ENCODE measurements at regions not wholly inside any gene's neighbourhood (a gene's known extent, or its start where the extent isn't known, plus 50 kb on each side); places are given as distances from the start of the nearest gene placed in this dataset.
A peak's percentile ranks its signal among the peaks of the same experiment; 100 is the strongest.

DNA sequence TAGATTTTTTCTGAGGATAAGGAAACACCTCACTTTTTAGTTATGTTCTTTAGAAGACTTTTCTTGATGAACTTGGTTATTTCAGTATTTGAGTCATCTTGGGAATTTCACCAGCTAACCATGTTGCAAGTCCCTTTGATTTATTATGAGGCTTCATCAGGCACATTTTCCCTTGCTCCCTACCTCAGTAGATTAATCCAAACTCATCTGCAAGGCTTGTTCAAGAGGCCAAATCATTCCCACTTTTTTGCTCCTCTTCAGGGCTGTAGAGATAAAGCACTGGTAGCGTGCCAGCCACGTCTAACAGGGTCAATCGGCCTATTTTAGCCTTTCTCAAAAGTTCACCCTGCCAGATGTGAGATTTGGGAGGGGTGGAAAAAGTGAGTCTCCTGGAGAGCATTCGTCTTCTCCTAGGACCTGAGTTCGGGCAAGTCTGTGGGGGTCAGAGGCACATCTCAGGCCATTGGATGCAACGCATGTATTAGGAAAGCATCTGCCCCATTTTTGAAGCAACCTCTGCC, 120.3 kb downstream of the RDH14 start:
- no peak for DNase-seq
- H3K79me2 ChIP-seq (ENCODE audit: low read length), result no peaks in the 10 kb centered on the region

DNA sequence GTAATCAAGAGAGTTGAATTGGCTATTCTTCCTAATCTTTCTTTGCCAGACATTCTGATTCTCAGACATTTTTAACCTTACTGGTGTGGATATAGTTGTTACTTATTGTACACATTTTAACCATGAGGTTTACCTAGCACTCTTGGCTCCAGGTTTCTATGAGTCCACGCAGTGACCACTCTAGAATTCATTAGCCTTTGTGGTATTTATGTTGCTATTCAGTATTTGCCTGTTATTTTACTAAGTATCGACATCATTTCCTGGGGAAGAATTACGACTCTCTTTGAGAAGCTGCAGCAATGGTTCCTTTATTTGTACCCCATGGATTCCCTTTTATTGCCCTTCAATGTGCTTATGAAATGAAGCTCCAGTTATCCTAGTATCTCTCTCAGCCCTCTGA, 120.7 kb downstream of the RDH14 start:
- Histone ChIP-seq H3K4me2 (ENCODE audit: low read depth, low read length, poor library complexity, severe bottlenecking) (no peak overlapping the region), H3K9me2 (replicated peaks; ENCODE audit: insufficient read depth, low read length) (no peaks in the 10 kb centered on the region), H3K27ac (ENCODE audit: low read length) (no peak overlapping the region), H3K9ac (ENCODE audit: low read length) (no peak overlapping the region), H3K4me3 (ENCODE audit: low read length) (no peak overlapping the region), H3K79me2 (ENCODE audit: low read length) (no peaks in the 10 kb centered on the region), H3K9me3 (ENCODE audit: low read length) (no peaks in the 10 kb centered on the region), H3K27me3 (ENCODE audit: low read length) (no peaks in the 10 kb centered on the region), H3K4me1 (ENCODE audit: low read length) (no peaks in the 10 kb centered on the region), H4K20me1 (ENCODE audit: insufficient read depth, low read depth, low read length) (no peaks in the 10 kb centered on the region), H3K36me3 (ENCODE audit: insufficient read depth, low read length) (no peaks in the 10 kb centered on the region), H2AFZ (ENCODE audit: low read length) (no peak overlapping the region)
- DNase-seq, result no peak

More for the DNA sequence above, 120.3 kb downstream of the RDH14 start:
- Histone ChIP-seq H3K4me2 (ENCODE audit: low read depth, low read length, poor library complexity, severe bottlenecking) (no peak overlapping the region), H3K9ac (ENCODE audit: low read length) (no peak overlapping the region), H3K4me1 (ENCODE audit: low read length) (no peaks in the 10 kb centered on the region), H3K9me3 (ENCODE audit: low read length) (no peaks in the 10 kb centered on the region), H3K27me3 (ENCODE audit: low read length) (no peaks in the 10 kb centered on the region), H3K9me2 (replicated peaks; ENCODE audit: insufficient read depth, low read length) (no peaks in the 10 kb centered on the region), H3K27ac (ENCODE audit: low read length) (no peak overlapping the region), H4K20me1 (ENCODE audit: insufficient read depth, low read depth, low read length) (no peaks in the 10 kb centered on the region), H2AFZ (ENCODE audit: low read length) (no peak overlapping the region), H3K36me3 (ENCODE audit: insufficient read depth, low read length) (no peaks in the 10 kb centered on the region), H3K4me3 (ENCODE audit: low read length) (no peak overlapping the region)

GRCh38 chr2:18437909-18438308, 122.5 kb downstream of the RDH14 start:
- no peaks in the 10 kb centered on the region for H3K36me3 ChIP-seq (ENCODE audit: insufficient read depth, low read length)
- no peak overlapping the region for H2AFZ ChIP-seq (ENCODE audit: low read length)
- H3K9me2 ChIP-seq (replicated peaks; ENCODE audit: insufficient read depth, low read length), result no peaks in the 10 kb centered on the region
- H3K9ac ChIP-seq (ENCODE audit: low read length), result no peak overlapping the region
- H3K79me2 ChIP-seq (ENCODE audit: low read length), result no peaks in the 10 kb centered on the region
- H3K4me3 ChIP-seq (ENCODE audit: low read length), result no peak overlapping the region
- no peaks in the 10 kb centered on the region for H3K9me3 ChIP-seq (ENCODE audit: low read length)
- H3K4me2 ChIP-seq (ENCODE audit: low read depth, low read length, poor library complexity, severe bottlenecking), result no peak overlapping the region
- H4K20me1 ChIP-seq (ENCODE audit: insufficient read depth, low read depth, low read length), result no peaks in the 10 kb centered on the region
- no peaks in the 10 kb centered on the region for H3K4me1 ChIP-seq (ENCODE audit: low read length)
- no peak overlapping the region for H3K27ac ChIP-seq (ENCODE audit: low read length)
- H3K27me3 ChIP-seq (ENCODE audit: low read length), result no peaks in the 10 kb centered on the region
- no peak for DNase-seq

DNA sequence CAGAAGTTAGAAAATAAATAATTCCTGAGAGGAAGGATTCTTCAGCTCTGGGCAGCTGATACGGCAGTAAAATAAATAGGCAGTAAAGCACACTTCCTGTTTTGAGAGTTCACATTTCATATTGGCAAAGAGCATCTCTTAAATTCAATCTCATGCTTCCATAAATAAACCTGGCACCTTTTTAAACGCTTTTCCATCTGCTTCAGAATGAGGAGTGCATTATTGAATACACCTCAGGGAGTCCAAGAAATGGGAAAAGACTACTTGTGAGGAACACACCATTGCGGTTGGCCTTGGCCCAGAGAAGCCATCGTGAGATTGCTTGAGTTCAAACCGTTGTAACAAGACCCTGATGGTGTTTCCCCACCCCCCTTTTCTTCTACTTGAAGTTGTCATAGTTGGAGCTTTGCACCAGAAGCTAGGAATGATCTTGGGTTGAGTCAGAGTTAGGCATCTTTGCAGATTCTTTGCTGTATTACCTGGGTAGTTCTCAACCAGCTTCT, 123.9 kb downstream of the RDH14 start:
- DNase-seq, result no peak
- H3K36me3 ChIP-seq (ENCODE audit: insufficient read depth, low read length), result no peaks in the 10 kb centered on the region
- H4K20me1 ChIP-seq (ENCODE audit: insufficient read depth, low read depth, low read length), result no peaks in the 10 kb centered on the region
- H3K9ac ChIP-seq (ENCODE audit: low read length), result no peak overlapping the region
- H3K4me3 ChIP-seq (ENCODE audit: low read length), result no peak overlapping the region
- H3K27me3 ChIP-seq (ENCODE audit: low read length), result no peaks in the 10 kb centered on the region
- H3K9me2 ChIP-seq (replicated peaks; ENCODE audit: insufficient read depth, low read length), result no peaks in the 10 kb centered on the region
- no peak overlapping the region for H3K27ac ChIP-seq (ENCODE audit: low read length)
- no peaks in the 10 kb centered on the region for H3K9me3 ChIP-seq (ENCODE audit: low read length)
- no peaks in the 10 kb centered on the region for H3K79me2 ChIP-seq (ENCODE audit: low read length)
- H2AFZ ChIP-seq (ENCODE audit: low read length), result no peak overlapping the region
- H3K4me1 ChIP-seq (ENCODE audit: low read length), result no peaks in the 10 kb centered on the region
- H3K4me2 ChIP-seq (ENCODE audit: low read depth, low read length, poor library complexity, severe bottlenecking), result no peak overlapping the region

DNA sequence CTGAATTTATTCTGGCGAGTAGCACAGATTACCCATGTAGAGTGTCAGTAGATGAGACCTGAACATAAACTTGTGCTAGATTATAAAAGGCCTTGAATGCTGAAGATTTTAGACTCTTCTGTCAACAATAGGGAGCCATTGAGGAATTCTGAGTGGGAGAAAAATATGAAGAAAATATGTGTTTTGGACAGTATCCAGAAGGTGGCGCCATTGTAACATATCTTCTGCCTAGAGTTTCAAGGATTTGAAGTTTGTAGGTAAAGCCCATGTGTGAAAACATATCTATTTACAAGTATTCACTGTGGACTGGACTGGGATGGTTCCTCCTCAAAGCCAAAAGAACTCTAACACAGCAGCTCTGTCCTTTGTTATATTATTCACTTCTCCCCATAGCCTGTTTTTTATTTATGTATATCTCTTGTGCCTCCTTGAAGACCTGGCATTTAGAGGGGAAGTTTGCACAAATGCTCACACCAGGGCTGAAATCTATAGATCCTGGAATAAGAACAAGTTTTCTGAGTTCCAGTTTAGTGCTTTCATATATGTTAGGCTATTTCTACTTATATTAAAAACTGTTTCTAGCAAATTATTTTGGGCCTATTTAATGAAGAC, 124.9 kb downstream of the RDH14 start:
- no peak overlapping the region for H3K9ac ChIP-seq (ENCODE audit: low read length)
- H3K9me3 ChIP-seq (ENCODE audit: low read length), result no peaks in the 10 kb centered on the region
- DNase-seq, result peak; percentile 72
- no peak overlapping the region for H3K4me3 ChIP-seq (ENCODE audit: low read length)
- no peak overlapping the region for H3K4me2 ChIP-seq (ENCODE audit: low read depth, low read length, poor library complexity, severe bottlenecking)
- H3K27me3 ChIP-seq (ENCODE audit: low read length), result no peaks in the 10 kb centered on the region
- H3K27ac ChIP-seq (ENCODE audit: low read length), result no peak overlapping the region
- H4K20me1 ChIP-seq (ENCODE audit: insufficient read depth, low read depth, low read length), result no peaks in the 10 kb centered on the region
- H3K36me3 ChIP-seq (ENCODE audit: insufficient read depth, low read length), result no peaks in the 10 kb centered on the region
- no peaks in the 10 kb centered on the region for H3K9me2 ChIP-seq (replicated peaks; ENCODE audit: insufficient read depth, low read length)
- H2AFZ ChIP-seq (ENCODE audit: low read length), result no peak overlapping the region
- no peaks in the 10 kb centered on the region for H3K4me1 ChIP-seq (ENCODE audit: low read length)
- H3K79me2 ChIP-seq (ENCODE audit: low read length), result no peaks in the 10 kb centered on the region

GRCh38 chr2:18433872-18434271, 126.6 kb downstream of the RDH14 start:
- Histone ChIP-seq H3K4me2 (ENCODE audit: low read depth, low read length, poor library complexity, severe bottlenecking) (no peak overlapping the region), H3K4me1 (ENCODE audit: low read length) (no peaks in the 10 kb centered on the region), H3K79me2 (ENCODE audit: low read length) (no peaks in the 10 kb centered on the region), H2AFZ (ENCODE audit: low read length) (no peak overlapping the region), H3K27me3 (ENCODE audit: low read length) (no peaks in the 10 kb centered on the region), H3K9me3 (ENCODE audit: low read length) (no peaks in the 10 kb centered on the region), H3K27ac (ENCODE audit: low read length) (no peak overlapping the region), H3K36me3 (ENCODE audit: insufficient read depth, low read length) (no peaks in the 10 kb centered on the region), H3K9ac (ENCODE audit: low read length) (no peak overlapping the region), H3K4me3 (ENCODE audit: low read length) (no peak overlapping the region), H3K9me2 (replicated peaks; ENCODE audit: insufficient read depth, low read length) (no peaks in the 10 kb centered on the region), H4K20me1 (ENCODE audit: insufficient read depth, low read depth, low read length) (no peaks in the 10 kb centered on the region)
- DNase-seq, result no peak

DNA sequence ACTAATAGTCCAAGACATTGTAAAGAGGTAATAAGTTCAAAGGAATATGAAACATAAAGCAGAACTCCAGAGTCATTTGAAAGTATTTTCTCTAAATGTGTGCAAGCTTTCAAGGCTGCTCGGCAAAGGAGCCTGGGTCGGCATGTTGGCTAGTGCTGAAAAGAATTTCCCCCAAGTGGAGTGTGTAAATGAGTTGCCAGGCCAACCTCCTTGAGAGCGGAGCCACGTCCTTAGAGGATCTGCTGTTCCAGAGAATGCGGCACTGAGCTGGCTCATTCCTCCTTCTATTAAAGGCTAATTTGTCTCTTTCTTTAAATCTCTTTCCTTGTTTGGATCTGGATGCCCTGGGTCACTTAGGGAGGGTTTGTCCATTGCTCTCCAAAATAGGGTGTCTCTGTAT, 127.5 kb downstream of the RDH14 start:
- Histone ChIP-seq H3K4me3 (ENCODE audit: low read length) (no peak overlapping the region), H3K4me1 (ENCODE audit: low read length) (no peaks in the 10 kb centered on the region), H3K9me2 (replicated peaks; ENCODE audit: insufficient read depth, low read length) (no peaks in the 10 kb centered on the region), H3K36me3 (ENCODE audit: insufficient read depth, low read length) (no peaks in the 10 kb centered on the region), H4K20me1 (ENCODE audit: insufficient read depth, low read depth, low read length) (no peaks in the 10 kb centered on the region), H3K9me3 (ENCODE audit: low read length) (no peaks in the 10 kb centered on the region), H3K27ac (ENCODE audit: low read length) (no peak overlapping the region), H3K4me2 (ENCODE audit: low read depth, low read length, poor library complexity, severe bottlenecking) (no peak overlapping the region), H3K27me3 (ENCODE audit: low read length) (no peaks in the 10 kb centered on the region), H3K79me2 (ENCODE audit: low read length) (no peaks in the 10 kb centered on the region), H2AFZ (ENCODE audit: low read length) (no peak overlapping the region), H3K9ac (ENCODE audit: low read length) (no peak overlapping the region)
- no peak for DNase-seq

GRCh38 chr2:18430996-18431748, 129.3 kb downstream of the RDH14 start:
- no peaks in the 10 kb centered on the region for H3K4me1 ChIP-seq (ENCODE audit: low read length)

More at GRCh38 chr2:18430996-18431748, 129.3 kb downstream of the RDH14 start:
- H3K4me3 ChIP-seq (ENCODE audit: low read length), result no peak overlapping the region
- H2AFZ ChIP-seq (ENCODE audit: low read length), result no peak overlapping the region
- no peaks in the 10 kb centered on the region for H4K20me1 ChIP-seq (ENCODE audit: insufficient read depth, low read depth, low read length)
- no peaks in the 10 kb centered on the region for H3K9me3 ChIP-seq (ENCODE audit: low read length)
- H3K27me3 ChIP-seq (ENCODE audit: low read length), result no peaks in the 10 kb centered on the region
- H3K9me2 ChIP-seq (replicated peaks; ENCODE audit: insufficient read depth, low read length), result no peaks in the 10 kb centered on the region
- H3K4me2 ChIP-seq (ENCODE audit: low read depth, low read length, poor library complexity, severe bottlenecking), result no peak overlapping the region
- no peaks in the 10 kb centered on the region for H3K36me3 ChIP-seq (ENCODE audit: insufficient read depth, low read length)
- no peaks in the 10 kb centered on the region for H3K79me2 ChIP-seq (ENCODE audit: low read length)
- DNase-seq, result no peak
- no peak overlapping the region for H3K9ac ChIP-seq (ENCODE audit: low read length)
- no peak overlapping the region for H3K27ac ChIP-seq (ENCODE audit: low read length)
